Muscle layer of duodenum (tissue), 2 donors: ENCODE measurements at regions not wholly inside any gene's neighbourhood (a gene's known extent, or its start where the extent isn't known, plus 50 kb on each side); places are given as distances from the start of the nearest gene placed in this dataset.
A peak's percentile ranks its signal among the peaks of the same experiment; 100 is the strongest.

ENCODE experiments used
- H3K27ac ChIP-seq: one replicate; pipeline ENCODE4 v1.7.0; 2013; ENCODE audit warnings: mild to moderate bottlenecking, low read length
- H3K27me3 ChIP-seq: one replicate; pipeline ENCODE4 v1.7.0; 2013; ENCODE audit warnings: low read depth, mild to moderate bottlenecking, control low read depth, low read length
- H3K36me3 ChIP-seq, 2 donors: one replicate each; pipeline ENCODE4 v1.7.0; 2013; ENCODE audit warnings: low read length in 2 of 2, control low read depth in 1 of 2, mild to moderate bottlenecking in 1 of 2; ENCODE audit not compliant: insufficient read depth in 2 of 2, control insufficient read depth in 1 of 2
- H3K4me1 ChIP-seq, 2 donors: one replicate each; pipeline ENCODE4 v1.7.0; 2013; ENCODE audit warnings: low read length in 2 of 2, mild to moderate bottlenecking in 2 of 2, control low read depth in 1 of 2, moderate library complexity in 1 of 2; ENCODE audit not compliant: insufficient read depth in 2 of 2, control insufficient read depth in 1 of 2
- H3K4me3 ChIP-seq, 2 donors: one replicate each; pipeline ENCODE4 v1.7.0; 2013; ENCODE audit warnings: low read length in 2 of 2, low read depth in 1 of 2, mild to moderate bottlenecking in 1 of 2
- H3K9me3 ChIP-seq, 2 donors: one replicate each; pipeline ENCODE4 v1.7.0; 2013; ENCODE audit warnings: low read length in 2 of 2, control low read depth in 1 of 2, mild to moderate bottlenecking in 1 of 2; ENCODE audit not compliant: control insufficient read depth in 1 of 2
- donor health status: healthy.

GRCh38 chr17:77444628-77444983 is 303.8 kb downstream of the SEC14L1 start:
- Histone ChIP-seq H3K36me3 (no peaks in the 10 kb centered on the region), H3K27me3 (no peaks in the 10 kb centered on the region), H3K4me1 (peaks cover 44 to 71% of the 10 kb centered on the region in 2 donors), H3K4me3 (no peak overlapping the region), H3K9me3 (no peaks in the 10 kb centered on the region), H3K27ac (peak overlapping the region; percentile 78)

GRCh38 chr17:77444984-77445759 is 304.4 kb downstream of the SEC14L1 start:
- peak overlapping the region in 1 of 2 donors; percentile 26 for H3K4me3 ChIP-seq
- no peaks in the 10 kb centered on the region for H3K36me3 ChIP-seq
- H3K27me3 ChIP-seq = no peaks in the 10 kb centered on the region
- no peaks in the 10 kb centered on the region for H3K9me3 ChIP-seq
- H3K27ac ChIP-seq = peak overlapping the region; percentile 78
- H3K4me1 ChIP-seq = peaks cover 49 to 71% of the 10 kb centered on the region in 2 donors

- Histone ChIP-seq H3K4me3 (peak overlapping the region in 1 of 2 donors; percentile 26), H3K4me1 (peaks cover 50 to 71% of the 10 kb centered on the region in 2 donors), H3K27me3 (no peaks in the 10 kb centered on the region), H3K27ac (peak overlapping the region; percentile 78), H3K36me3 (no peaks in the 10 kb centered on the region), H3K9me3 (no peaks in the 10 kb centered on the region)
Measured at GRCh38 chr17:77445760-77446532, 305.2 kb downstream of the SEC14L1 start.

- Histone ChIP-seq H3K36me3 (no peaks in the 10 kb centered on the region), H3K4me3 (no peak overlapping the region), H3K27ac (no peak overlapping the region), H3K9me3 (no peaks in the 10 kb centered on the region), H3K27me3 (no peaks in the 10 kb centered on the region), H3K4me1 (peaks cover 46 to 69% of the 10 kb centered on the region in 2 donors)
Measured at GRCh38 chr17:77446940-77447634, 306.3 kb downstream of the SEC14L1 start.

- Histone ChIP-seq H3K4me3 (peak overlapping the region; percentile 23 to 69), H3K4me1 (peaks cover 52 to 74% of the 10 kb centered on the region in 2 donors), H3K27ac (peak overlapping the region; percentile 91), H3K9me3 (no peaks in the 10 kb centered on the region), H3K27me3 (no peaks in the 10 kb centered on the region), H3K36me3 (no peaks in the 10 kb centered on the region)
Measured at GRCh38 chr17:77449373-77449907, 308.7 kb downstream of the SEC14L1 start.

- H3K27me3 ChIP-seq = no peaks in the 10 kb centered on the region
- no peaks in the 10 kb centered on the region for H3K9me3 ChIP-seq
- H3K36me3 ChIP-seq = no peaks in the 10 kb centered on the region
- H3K4me3 ChIP-seq = peak overlapping the region; percentile 69 to 74
- H3K27ac ChIP-seq = peak overlapping the region; percentile 91
- peaks cover 45 to 68% of the 10 kb centered on the region in 2 donors for H3K4me1 ChIP-seq
Measured at GRCh38 chr17:77449908-77450741, 309.4 kb downstream of the SEC14L1 start.

GRCh38 chr17:77450742-77451244 is 310.0 kb downstream of the SEC14L1 start:
- Histone ChIP-seq H3K27ac (peak overlapping the region; percentile 91), H3K4me1 (peaks cover 38 to 65% of the 10 kb centered on the region in 2 donors), H3K4me3 (peak overlapping the region; percentile 69 to 74), H3K36me3 (no peaks in the 10 kb centered on the region), H3K27me3 (no peaks in the 10 kb centered on the region), H3K9me3 (no peaks in the 10 kb centered on the region)

- Histone ChIP-seq H3K4me1 (peaks cover 35 to 59% of the 10 kb centered on the region in 2 donors), H3K27me3 (no peaks in the 10 kb centered on the region), H3K9me3 (no peaks in the 10 kb centered on the region), H3K4me3 (peak overlapping the region; percentile 69 to 74), H3K36me3 (no peaks in the 10 kb centered on the region), H3K27ac (peak overlapping the region; percentile 91)
Measured at GRCh38 chr17:77451245-77451893, 310.6 kb downstream of the SEC14L1 start.

GRCh38 chr17:77451894-77452852 is 311.4 kb downstream of the SEC14L1 start:
- no peaks in the 10 kb centered on the region for H3K36me3 ChIP-seq
- H3K27me3 ChIP-seq = no peaks in the 10 kb centered on the region
- H3K9me3 ChIP-seq = no peaks in the 10 kb centered on the region
- peak overlapping the region; percentile 91 for H3K27ac ChIP-seq
- peaks cover 35 to 51% of the 10 kb centered on the region in 2 donors for H3K4me1 ChIP-seq
- peak overlapping the region; percentile 69 to 74 for H3K4me3 ChIP-seq
